HG02970 (cell line): ENCODE measurements at regions not wholly inside any gene's neighbourhood (a gene's known extent, or its start where the extent isn't known, plus 50 kb on each side); places are given as distances from the start of the nearest gene placed in this dataset.

Source experiments
- ATAC-seq: cut with Tn5 transposase; IDR thresholded peaks from one replicate; pipeline ENCODE4 v1.9.1; 2021; ENCODE audit warnings: mild to moderate bottlenecking, moderate library complexity, moderate number of reproducible peaks; ENCODE audit not compliant: unreplicated experiment, low FRiP score

DNA sequence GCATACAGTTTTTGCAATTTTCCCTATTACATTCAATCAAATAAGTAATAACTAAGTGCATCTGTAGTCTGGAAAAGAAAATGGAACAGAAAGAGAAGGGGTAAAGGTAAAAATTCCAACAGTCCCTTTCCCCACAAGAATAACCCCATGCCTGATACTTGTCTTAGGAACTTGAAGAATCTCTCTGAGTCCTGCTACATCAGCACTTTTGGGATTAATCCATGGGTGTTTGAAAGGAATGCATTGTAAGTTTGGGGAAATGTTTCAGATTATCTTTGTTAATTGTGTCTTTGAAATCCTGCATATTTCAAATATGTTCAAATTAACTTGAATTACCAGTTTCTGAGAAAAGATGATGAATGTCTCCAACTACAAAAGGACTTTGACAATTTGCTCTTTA lies 667.3 kb upstream of the PRKX start:
- no peak for ATAC-seq

DNA sequence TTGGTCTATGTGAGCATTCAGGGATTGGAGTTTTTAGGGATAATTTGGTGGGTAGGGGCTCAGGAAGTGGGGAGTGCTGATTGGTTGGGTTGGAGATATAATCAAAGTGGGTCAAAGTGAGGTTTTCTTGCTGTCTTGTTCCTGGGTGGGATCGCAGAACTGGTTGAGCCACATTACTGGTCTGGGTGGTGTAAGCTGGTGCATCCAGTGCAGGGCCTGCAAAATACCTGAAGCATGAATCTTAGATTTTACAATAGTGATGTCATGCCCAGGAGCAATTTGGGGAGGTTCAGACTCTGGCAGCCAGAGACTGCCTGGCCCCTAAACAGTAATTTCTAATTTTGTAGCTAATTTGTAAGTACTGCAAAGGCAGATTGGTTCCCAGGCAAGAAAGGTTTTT lies 665.6 kb upstream of the PRKX start:
- ATAC-seq: no peak

DNA sequence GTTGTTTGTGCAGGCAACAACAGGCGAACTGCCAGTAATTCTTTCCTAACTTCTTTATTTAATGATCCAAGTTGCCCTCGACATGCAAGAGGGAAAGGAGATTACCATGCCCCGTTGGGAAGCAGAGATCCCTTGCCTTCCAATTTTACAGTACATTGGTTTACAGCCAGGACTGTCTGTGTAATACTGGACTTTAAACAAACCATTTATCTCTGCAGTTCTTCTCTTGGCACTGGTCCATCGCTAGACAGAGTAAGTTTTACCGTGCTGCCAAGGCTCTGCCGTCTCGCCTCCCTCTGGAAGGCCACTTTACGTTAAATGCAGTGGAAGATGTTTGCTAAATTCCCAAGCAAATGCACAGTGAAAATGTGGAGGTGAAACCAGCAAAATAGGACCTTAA lies 660.3 kb upstream of the PRKX start:
- no peak for ATAC-seq

DNA sequence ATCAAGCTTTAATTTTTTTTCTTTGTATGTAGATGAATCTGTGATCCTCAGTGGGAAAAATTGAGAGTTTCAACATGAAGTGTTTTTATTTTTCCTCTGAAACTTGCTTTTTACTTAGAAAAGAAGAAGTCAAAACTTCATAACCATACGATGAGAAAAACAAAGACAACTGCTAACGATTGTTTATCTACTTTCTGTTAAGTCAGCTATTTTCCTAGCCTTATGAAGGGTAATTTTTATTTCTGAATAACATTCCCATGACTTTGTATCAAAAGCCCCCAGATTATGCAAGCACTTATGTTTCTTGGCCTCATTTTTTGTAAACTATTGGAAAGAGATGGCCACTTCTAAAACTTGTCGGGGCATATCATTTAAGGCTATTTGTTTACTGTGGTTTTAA lies 645.1 kb upstream of the PRKX start:
- no peak for ATAC-seq

DNA sequence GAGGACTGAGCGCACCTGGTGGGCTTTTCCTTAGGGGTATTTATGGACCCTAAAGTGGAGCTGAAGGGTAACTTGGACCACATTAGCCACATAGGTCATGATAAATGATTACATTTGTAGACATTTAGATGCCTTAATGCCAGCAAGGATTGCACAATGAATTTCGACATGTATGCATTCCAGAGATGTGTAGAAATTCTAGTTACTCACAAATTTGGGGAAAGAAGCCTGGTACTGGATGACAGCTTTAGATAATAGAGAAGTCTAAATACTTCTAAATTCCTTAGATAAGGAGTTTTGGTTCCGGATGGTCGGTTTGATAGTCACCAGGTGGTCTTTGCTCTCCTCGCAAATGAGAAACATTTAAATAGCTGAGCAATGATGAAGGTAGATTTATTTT lies 609.5 kb upstream of the PRKX start:
- ATAC-seq: no peak

DNA sequence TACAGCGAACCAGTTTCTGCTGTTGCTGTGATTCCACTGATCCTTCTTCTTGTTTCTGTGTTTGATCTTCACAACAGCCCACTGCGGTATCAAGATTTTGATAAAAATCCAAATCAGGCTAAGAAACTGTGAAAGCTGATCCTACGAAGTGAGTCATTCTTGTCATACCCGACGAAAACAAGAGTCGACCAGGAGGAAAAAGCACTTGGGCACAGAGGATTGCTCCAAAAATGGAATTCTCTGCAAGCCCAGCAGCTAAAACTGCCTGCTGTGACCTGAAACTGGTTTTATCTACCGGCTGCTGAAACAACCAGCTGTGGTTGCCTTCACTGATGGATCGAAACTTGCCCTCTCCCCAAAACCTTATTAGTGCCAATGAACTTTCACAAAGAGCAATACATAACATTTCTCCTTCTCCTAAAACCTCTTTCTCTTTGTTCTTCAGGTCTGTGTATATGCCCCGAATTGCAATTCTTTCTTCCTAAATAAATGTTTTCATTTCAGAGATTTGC lies 607.0 kb upstream of the PRKX start:
- ATAC-seq: no peak

DNA sequence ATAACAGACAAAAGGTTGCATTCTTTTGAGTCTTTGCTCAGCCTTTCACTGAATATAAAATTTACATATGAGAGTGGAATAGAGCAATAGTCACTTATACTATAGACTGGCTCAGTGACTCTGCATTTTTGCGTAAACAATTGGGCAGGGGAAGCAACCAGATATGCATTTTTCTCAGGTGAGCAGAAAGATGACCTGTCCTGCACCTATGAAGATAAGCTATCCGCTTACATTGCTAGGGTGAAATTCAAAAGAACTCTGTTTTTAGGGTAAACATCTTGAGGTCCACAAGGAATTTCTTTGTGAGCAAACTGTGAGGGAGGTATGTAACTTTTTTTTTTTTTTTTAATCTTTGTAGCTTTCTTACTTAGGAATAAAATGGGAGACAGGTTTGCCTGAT lies 602.4 kb upstream of the PRKX start:
- ATAC-seq: no peak

DNA sequence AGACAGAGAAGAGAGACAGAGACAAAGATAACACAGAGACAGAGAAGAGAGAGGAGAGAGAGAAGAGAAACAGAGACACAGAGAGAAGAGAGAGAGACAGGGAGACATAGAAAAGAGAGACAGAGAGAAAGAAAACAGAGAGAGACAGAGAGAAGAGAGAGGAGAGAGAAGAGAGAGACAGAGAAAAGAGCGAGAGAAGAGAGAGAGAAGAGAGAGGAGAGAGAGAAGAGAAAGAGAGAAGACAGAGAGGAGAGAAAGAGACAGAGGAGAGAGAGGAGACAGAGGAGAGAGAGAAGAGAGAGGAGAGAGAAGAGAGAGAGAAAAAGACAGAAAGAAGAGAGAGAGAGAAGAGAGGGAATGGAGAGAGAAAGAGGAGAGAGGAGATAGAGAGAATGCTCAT lies 601.1 kb upstream of the PRKX start:
- no peak for ATAC-seq

DNA sequence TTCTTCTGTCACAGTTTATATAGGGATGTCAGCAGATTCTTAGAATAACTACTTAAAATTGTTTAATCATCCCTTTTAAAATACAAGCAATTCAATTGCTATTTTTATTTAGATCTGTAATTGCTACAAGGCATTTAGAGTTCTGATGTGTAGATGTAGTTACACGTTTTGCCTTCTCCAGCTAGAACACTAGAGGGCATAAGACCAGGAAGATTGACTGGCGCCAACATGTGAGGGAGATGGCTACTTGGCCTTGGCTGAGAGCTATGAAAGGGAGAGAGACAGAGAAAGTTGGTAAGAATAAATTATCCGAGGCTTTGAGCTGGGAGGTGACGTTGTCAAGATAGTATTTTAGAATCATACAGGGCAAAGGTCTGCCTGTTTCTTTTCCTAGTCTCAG lies 563.7 kb upstream of the PRKX start:
- no peak for ATAC-seq

DNA sequence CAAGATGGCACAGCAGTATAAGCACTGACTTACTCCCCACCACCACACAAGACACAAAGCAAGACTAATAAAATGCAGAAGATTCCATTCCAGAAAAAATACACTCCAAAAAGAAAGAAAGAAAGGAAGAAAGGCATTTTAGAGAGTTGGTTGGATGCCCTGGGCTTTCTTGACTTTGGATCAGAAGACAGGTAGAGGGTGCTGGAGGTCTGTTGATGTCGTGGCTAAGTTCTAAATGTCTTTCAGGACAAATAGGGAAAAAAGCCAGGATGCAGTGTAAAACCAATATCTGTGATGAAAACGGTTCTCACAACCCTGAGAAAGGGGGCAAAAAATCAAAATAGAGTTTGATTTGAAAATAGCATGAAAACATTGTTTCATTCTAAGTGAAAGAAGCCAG lies 555.2 kb upstream of the PRKX start:
- no peak for ATAC-seq

DNA sequence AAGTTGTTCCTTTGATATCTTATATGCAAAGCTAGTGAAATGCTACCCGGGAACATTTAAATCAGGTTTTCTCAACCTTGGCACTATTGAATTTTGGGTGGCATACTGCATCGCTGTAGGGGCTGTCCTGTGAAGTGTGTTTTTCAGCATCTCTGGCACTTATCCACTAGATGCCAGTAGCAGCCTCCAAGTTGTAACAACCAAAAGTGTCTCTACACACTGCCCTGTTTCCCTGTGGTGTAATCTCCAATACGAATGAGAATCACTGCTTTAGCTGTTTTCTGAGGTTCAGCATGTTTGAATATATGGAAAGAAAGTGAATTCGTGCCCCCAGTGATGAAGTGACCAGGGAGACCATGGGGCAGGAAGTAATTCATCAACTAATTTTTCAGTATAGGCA lies 551.6 kb upstream of the PRKX start:
- no peak for ATAC-seq

DNA sequence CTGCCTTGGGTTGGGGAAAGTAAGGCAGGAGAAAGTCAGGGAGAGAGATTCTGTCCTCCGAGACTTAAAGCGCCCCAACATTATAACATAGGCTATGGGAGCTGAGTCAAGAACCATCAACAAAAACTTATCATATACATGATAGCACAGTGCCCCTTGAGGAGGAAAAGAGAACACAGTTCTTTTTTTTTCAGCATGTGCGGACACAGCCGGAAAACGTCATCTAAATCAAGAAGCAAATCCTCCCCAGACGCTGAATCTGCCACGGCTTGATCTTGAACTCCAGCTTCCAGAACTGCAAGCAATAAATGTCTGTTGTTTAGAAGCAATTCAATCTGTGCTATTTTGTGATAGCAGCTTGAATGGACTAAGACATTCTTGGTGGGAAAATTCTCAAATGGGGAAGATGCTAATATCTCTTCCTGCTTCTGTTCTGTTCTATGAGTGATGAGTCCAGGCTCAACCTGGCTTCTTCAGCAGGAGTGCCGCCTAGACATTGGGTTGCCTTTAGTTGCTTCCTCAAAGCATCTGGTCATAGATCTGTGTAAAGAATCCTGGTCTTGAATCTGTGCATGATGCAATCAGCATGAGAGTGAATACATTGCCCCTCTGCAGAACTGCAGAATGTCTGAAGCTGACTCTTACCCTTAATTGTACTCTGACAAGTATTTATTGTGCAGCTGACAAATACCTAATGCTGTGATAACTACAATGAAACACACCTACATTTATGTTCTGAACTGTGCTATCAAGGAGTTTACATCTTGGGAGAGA lies 549.8 kb upstream of the PRKX start:
- no peak for ATAC-seq

DNA sequence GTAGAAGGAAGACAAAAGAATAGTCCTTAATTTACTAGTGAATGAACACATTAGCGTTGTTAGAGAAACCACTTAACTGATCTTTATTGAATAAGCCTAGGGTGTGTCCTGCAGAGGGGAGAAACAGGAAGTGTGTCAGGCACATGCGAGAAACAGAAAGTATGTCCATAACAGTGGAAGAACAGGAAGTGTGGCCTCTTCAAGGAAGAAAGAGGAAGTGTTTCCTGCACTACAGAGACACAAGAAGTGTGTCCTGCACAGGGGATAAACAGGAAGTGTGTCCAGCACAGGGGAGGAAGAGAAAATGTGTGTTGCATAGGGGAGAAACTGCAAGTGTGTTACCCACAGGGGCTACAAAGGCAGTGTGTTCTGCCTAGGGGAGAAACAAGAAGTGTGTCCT lies 539.6 kb upstream of the PRKX start:
- no peak for ATAC-seq

DNA sequence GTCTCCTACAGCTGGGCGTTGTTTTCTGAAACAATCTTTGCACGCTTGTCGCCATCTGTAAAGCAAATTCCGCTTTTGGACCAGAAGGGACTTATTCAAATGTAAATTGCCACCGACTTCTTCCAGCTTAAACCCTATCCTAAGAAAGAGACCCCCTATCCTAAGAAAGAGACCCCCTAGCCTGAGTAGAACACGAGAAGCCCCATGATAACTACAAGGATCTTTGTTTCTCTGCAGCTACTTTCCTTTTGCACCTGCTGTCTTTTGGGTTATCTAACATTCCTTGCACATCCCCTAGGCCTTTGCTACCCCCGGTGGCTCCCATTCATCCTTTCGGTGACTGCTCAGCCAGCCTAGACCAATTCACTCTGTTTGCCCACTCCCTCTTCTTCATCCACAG lies 536.0 kb upstream of the PRKX start:
- ATAC-seq: no peak

DNA sequence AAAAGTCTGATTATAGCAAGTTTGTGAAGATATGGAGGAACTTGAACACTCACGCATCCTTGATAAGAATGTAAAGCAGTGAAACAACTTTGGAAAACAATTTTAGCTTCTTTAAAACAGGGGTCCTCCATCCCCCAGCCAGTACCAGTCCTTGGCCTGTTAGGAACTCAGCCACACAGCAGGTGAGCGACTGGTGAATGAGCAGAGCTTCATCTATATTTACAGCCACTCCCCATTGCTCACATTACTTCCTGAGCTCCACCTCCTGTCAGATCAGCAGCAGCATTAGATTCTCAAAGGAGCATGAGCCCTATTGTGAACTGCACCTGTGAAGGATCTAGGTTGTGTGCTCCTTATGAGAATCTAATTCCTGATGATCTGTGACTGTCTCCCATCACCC lies 530.3 kb upstream of the PRKX start:
- no peak for ATAC-seq

DNA sequence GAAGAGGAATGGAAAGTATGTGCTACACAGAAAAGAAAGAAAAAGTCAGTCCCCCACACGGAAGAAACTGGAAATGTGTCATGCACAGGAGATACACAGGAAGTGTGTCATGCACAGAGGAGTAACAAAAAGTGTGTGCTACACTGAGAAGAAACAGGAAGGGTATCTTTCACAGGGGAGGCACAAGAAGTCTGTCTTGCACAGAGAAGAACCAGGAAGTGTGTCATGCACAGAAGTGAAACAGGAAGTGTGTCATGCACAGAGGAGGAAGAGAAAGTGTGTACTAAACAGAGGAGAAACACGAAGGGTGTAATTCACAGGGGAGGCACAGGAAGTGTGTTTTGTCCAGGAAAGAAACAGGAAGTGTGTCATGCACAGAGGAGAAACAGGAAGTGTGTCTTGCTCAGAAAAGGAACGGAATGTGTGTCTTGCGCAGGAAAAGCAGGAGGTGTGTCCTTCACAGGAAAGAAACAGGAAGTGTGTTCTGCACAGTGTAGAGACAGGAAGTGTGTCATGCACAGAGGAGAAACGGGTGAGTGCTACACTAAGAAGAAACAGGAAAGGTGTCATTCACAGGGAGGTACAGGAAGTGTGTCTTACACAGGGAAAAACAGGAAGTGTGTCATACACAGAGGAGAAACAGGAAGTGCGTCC lies 527.2 kb upstream of the PRKX start:
- ATAC-seq: no peak

DNA sequence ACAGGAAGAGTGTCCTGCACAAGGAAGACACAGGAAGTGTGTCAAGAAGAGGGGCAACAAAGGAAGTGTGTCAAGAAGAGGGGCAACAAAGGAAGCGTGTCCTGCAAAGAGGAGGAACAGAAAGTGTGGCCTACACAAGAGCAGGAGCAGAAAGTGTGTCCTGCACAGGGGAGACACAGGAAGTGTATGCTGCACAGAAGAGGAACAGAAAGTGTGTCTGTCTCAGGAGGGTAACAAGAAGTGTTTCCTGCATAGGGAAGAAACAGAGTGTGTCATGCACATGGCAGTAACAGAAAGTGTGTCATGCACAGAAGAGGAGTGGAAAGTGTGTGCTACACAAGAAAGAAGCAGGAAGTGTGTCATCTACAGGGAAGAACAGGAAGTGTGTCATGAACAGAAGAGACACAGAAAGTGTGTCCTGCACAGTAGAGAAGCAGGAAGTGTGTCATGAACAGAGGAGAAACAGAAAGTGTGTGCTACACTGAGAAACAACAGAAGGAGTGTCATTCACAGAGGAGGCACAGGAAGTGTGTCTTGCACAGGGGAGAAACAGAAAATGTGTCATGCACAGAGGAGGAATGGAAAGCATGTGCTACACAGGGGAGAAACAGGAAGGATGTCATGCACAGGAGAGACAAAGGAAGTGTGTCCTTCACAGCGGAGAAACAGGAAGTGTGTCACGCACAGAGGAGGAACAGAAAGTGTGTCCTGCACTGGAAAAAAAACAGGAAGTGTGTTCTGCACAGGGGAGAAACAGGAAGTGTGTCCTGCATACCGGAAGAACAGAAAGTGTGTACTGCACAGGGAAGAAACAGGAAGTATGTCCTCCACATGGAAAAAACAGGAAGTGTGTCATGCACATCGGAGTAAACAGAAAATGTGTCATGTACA lies 526.4 kb upstream of the PRKX start:
- no peak for ATAC-seq

DNA sequence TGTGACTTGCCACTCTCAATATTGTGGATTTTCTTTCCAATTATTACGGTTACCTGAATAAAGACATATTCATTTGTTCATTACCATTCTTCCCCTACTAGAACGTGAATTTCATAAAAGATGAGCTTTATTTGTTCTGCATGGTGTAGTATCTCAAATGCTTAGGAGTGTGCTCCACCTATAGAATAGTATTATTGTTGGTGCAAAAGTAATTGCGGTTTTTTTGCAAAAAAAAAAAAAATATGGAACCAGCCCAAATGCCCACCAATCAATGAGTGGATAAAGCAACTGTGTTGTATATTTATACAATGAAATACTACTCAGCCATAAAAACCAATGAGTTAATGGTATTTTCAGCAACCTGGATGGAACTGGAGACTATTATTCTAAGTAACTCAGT lies 525.5 kb upstream of the PRKX start:
- ATAC-seq: no peak

DNA sequence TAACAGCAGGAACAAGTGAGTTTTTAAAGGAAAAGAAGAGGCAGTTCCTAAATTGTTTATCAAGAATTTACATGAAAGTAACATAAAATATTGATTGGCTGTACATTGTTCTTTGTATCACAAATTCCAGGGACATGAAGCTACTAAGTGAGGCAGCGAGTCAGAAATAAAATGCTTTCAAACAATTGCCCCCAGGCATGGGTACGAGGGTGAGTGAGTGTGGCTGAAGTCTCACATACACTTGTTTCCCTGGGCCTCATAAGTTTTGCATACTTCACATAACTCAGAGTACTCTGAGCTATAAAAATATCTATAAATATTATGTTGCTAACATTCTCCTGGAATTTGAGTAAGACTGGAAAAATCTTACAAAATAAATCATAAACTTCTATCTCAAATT lies 511.6 kb upstream of the PRKX start:
- ATAC-seq: no peak

DNA sequence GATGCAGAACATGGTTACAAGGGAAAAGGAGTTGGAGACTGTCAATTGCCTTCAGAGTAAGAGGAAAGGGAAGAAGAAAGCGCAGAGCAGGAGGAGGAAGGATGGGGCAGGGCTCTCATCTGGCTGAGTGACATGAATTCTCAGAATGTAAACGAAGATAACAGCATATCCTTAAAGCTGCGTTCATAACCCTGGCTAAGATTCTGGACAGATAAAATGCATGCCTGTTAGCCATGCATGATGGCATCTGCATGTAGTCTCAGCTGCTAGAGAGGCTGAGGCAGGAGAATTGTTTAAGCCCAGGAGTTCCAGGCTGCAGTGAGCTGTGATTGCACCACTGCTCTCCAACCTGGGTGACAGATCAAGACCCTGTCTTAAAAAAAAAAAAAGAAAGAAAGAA lies 493.5 kb upstream of the PRKX start:
- ATAC-seq: no peak

DNA sequence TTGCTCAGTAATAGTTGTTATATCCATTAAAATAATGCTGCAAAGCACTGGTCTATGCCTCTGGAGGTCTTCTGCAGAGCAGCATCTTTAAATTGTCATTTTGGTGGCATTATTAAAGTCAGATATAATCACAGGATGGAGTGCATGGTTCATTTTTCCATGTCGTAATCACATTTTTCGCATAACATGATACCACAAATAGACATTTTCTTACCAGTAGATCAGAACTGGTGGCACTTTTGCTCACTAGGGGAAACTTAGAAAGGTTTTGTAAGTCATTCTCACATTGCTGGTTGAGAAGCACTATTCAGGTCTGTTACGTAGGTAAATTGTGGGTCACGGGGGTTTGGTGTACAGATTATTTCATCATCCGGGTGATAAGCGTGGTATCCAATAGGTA lies 484.5 kb upstream of the PRKX start:
- no peak for ATAC-seq
